SK-N-SH (cell line): ENCODE measurements at regions not wholly inside any gene's neighbourhood (a gene's known extent, or its start where the extent isn't known, plus 50 kb on each side); places are given as distances from the start of the nearest gene placed in this dataset.

Source experiments
- CTCF ChIA-PET: fragments of 300-600, 350-600 bp; formaldehyde crosslinking; extraction: SDS; loops from one replicate; lab custom pipeline; 2021; lab: Yijun Ruan, JAX
- POLR2A ChIA-PET: fragments of 350-600 bp; sonication (Branson Sonifier 250); formaldehyde crosslinking; extraction: SDS; loops from one replicate; lab custom pipeline; 2020; ENCODE audit warnings: antibody characterized with exemption, inconsistent platforms; lab: Yijun Ruan, JAX
- DNase-seq: peaks from one replicate; pipeline ENCODE4 v3.0.0; 2012
- H2AFZ ChIP-seq: fragments of 200-600 bp; sonication (generic); 2 replicates; pipeline ENCODE4 v1.8.1; 2016; ENCODE audit warnings: antibody characterized with exemption, mild to moderate bottlenecking, low read depth
- H3F3A ChIP-seq: fragments of 200-600 bp; sonication (generic); replicated peaks from 2 replicates; pipeline ENCODE3; 2016; ENCODE audit warnings: antibody characterized with exemption, mild to moderate bottlenecking; ENCODE audit not compliant: insufficient read depth
- H3K27ac ChIP-seq, 2 experiments: fragments of 200-500 bp in 1 of 2; fragments of 200-600 bp in 1 of 2; sonication (Bioruptor generic) in 1 of 2; sonication (generic), shearing (Covaris generic) in 1 of 2; 2 replicates each; pipeline versions ENCODE4 v1.5.1 to v1.6.1; 2014 to 2016; ENCODE audit warnings: low read depth in 2 of 2, inconsistent platforms in 1 of 2, low read length in 1 of 2, mild to moderate bottlenecking in 1 of 2, mixed read lengths in 1 of 2
- H3K27me3 ChIP-seq: fragments of 200-600 bp; sonication (generic), shearing (Covaris generic); 2 replicates; pipeline ENCODE4 v1.6.1; 2016; ENCODE audit warnings: mixed run types; ENCODE audit not compliant: insufficient read depth
- H3K36me3 ChIP-seq, 2 experiments: fragments of 200-500 bp in 1 of 2; fragments of 200-600 bp in 1 of 2; sonication (Bioruptor generic) in 1 of 2; sonication (generic) in 1 of 2; replicated peaks in 1 of 2; 2 replicates each; pipeline versions ENCODE3 to v1.5.1; 2014 to 2016; ENCODE audit warnings: low read length in 1 of 2, mild to moderate bottlenecking in 1 of 2; ENCODE audit not compliant: insufficient read depth in 2 of 2, control insufficient read depth in 1 of 2
- H3K4me1 ChIP-seq, 2 experiments: fragments of 200-500 bp in 1 of 2; fragments of 200-600 bp in 1 of 2; sonication (Bioruptor generic) in 1 of 2; sonication (generic), shearing (Covaris generic) in 1 of 2; 2 replicates each; pipeline versions ENCODE4 v1.5.1 to v1.6.1; 2014 to 2016; ENCODE audit warnings: low read depth in 1 of 2, low read length in 1 of 2, mixed run types in 1 of 2; ENCODE audit not compliant: insufficient read depth in 2 of 2, control insufficient read depth in 1 of 2
- H3K4me2 ChIP-seq: fragments of 200-600 bp; sonication (generic), shearing (Covaris generic); 2 replicates; pipeline ENCODE4 v1.6.1; 2017; ENCODE audit warnings: mixed run types
- H3K4me3 ChIP-seq, 2 experiments: fragments of 200-500 bp in 1 of 2; fragments of 200-600 bp in 1 of 2; sonication (Bioruptor generic) in 1 of 2; sonication (generic), shearing (Covaris generic) in 1 of 2; 2 replicates each; pipeline versions ENCODE4 v1.5.1 to v1.8.1; 2014 to 2016; ENCODE audit warnings: low read depth in 2 of 2, inconsistent platforms in 1 of 2, low read length in 1 of 2, mild to moderate bottlenecking in 1 of 2, mixed read lengths in 1 of 2, moderate library complexity in 1 of 2
- H3K79me2 ChIP-seq: fragments of 200-600 bp; sonication (generic); 2 replicates; pipeline ENCODE4 v1.8.1; 2017; ENCODE audit warnings: mild to moderate bottlenecking; ENCODE audit not compliant: insufficient read depth
- H3K9ac ChIP-seq: fragments of 200-600 bp; sonication (generic); 2 replicates; pipeline ENCODE4 v1.6.1; 2017; ENCODE audit warnings: mixed run types
- H3K9me2 ChIP-seq: fragments of 200-600 bp; sonication (generic); 2 replicates; pipeline ENCODE4 v1.6.1; 2017; ENCODE audit warnings: mixed run types
- H3K9me3 ChIP-seq: fragments of 200-600 bp; sonication (generic); 2 replicates; pipeline ENCODE4 v1.6.1; 2017; ENCODE audit warnings: mixed run types, mild to moderate bottlenecking, moderate library complexity
- H4K20me1 ChIP-seq: fragments of 200-600 bp; sonication (generic); 2 replicates; pipeline ENCODE4 v1.6.1; 2017; ENCODE audit warnings: mild to moderate bottlenecking, mixed run types; ENCODE audit not compliant: insufficient read depth
- CHD2 ChIP-seq: fragments of 150-350 bp; IDR thresholded peaks from 2 replicates; pipeline ENCODE4 v1.6.1; 2018; ENCODE audit warnings: low read length; ENCODE audit not compliant: partially characterized antibody
- CTCF ChIP-seq: fragments of 200-600 bp; sonication (generic); IDR thresholded peaks from 2 replicates; pipeline ENCODE4 v1.6.1; 2017; ENCODE audit warnings: antibody characterized with exemption, mild to moderate bottlenecking, moderate library complexity
- ELF1 ChIP-seq: IDR thresholded peaks from 2 replicates; pipeline ENCODE4 v1.4.0; 2012
- EZH2phosphoT487 ChIP-seq: fragments of 200-600 bp; sonication (generic); IDR thresholded peaks from 2 replicates; pipeline ENCODE4 v1.6.1; 2017; ENCODE audit warnings: low read depth, mixed run types, mild to moderate bottlenecking, antibody characterized with exemption, moderate library complexity, borderline replicate concordance
- FOXM1 ChIP-seq: IDR thresholded peaks from 2 replicates; pipeline ENCODE4 v1.4.0; 2012; ENCODE audit warnings: low read depth, mild to moderate bottlenecking
- GATA2 ChIP-seq: sonication (generic); formaldehyde crosslinking; IDR thresholded peaks from 2 replicates; pipeline ENCODE4 v1.5.0; 2020; ENCODE audit warnings: mild to moderate bottlenecking, missing genetic modification reagents
- IRF3 ChIP-seq: fragments of 150-350 bp; IDR thresholded peaks from 2 replicates; pipeline ENCODE4 v1.6.1; 2016; ENCODE audit warnings: mild to moderate bottlenecking, low read depth, low read length
- MXI1 ChIP-seq: IDR thresholded peaks from 2 replicates; pipeline ENCODE4 v1.6.1; 2012; ENCODE audit warnings: mild to moderate bottlenecking, low read depth, low read length, improper control_type of control experiment
- NFIC ChIP-seq: IDR thresholded peaks from 2 replicates; pipeline ENCODE4 v1.4.0; 2012; ENCODE audit warnings: borderline replicate concordance
- POLR2AphosphoS5 ChIP-seq: IDR thresholded peaks from 2 replicates; pipeline ENCODE4 v1.6.1; 2012; ENCODE audit warnings: low read depth, low read length
- RCOR1 ChIP-seq: fragments of 150-350 bp; IDR thresholded peaks from 2 replicates; pipeline ENCODE4 v1.6.1; 2017; ENCODE audit warnings: antibody characterized with exemption, low read length
- RFX5 ChIP-seq: IDR thresholded peaks from 2 replicates; pipeline ENCODE4 v1.6.1; 2012; ENCODE audit warnings: mild to moderate bottlenecking, improper control_type of control experiment, low read length
- RXRA ChIP-seq: IDR thresholded peaks from 2 replicates; pipeline ENCODE4 v1.4.0; 2012; ENCODE audit warnings: low read depth, mild to moderate bottlenecking, borderline replicate concordance
- SIN3A ChIP-seq: IDR thresholded peaks from 2 replicates; pipeline ENCODE4 v1.6.1; 2012; ENCODE audit warnings: low read depth, mild to moderate bottlenecking, low read length, moderate library complexity, borderline replicate concordance
- TEAD4 ChIP-seq: IDR thresholded peaks from 2 replicates; pipeline ENCODE4 v1.4.0; 2012; ENCODE audit warnings: mild to moderate bottlenecking, borderline replicate concordance; ENCODE audit not compliant: insufficient read depth
- USF1 ChIP-seq: IDR thresholded peaks from 2 replicates; pipeline ENCODE4 v1.4.0; 2012; ENCODE audit warnings: low read depth, borderline replicate concordance
- USF2 ChIP-seq: fragments of 150-350 bp; IDR thresholded peaks from 2 replicates; pipeline ENCODE4 v1.6.1; 2017; ENCODE audit warnings: antibody characterized with exemption, low read length, low read depth, borderline replicate concordance
- YY1 ChIP-seq: IDR thresholded peaks from 2 replicates; pipeline ENCODE4 v1.4.0; 2012; ENCODE audit warnings: low read depth, mild to moderate bottlenecking
- ZBTB33 ChIP-seq: IDR thresholded peaks from 2 replicates; pipeline ENCODE4 v1.4.0; 2012; ENCODE audit warnings: low read depth, borderline replicate concordance
- WGBS: methylation state at CpG from one replicate; pipeline ENCODE4 v1.1.6; 2017; ENCODE audit warnings: low lambda C conversion rate; 5-methylcytosine and 5-hydroxymethylcytosine counted together

GRCh38 chr11:100576718-100577021 is 110.4 kb upstream of the ARHGAP42 start (continued):
- no peak for TF ChIP-seq TEAD4
- no peak for TF ChIP-seq EZH2phosphoT487
- TF ChIP-seq USF1 = no peak

- no peak overlapping the region for H3K27ac ChIP-seq
- no peaks in the 10 kb centered on the region for H3K9me2 ChIP-seq
- H3K4me1 ChIP-seq = no peaks in the 10 kb centered on the region
- 24% methylated on average over 5 of the region's 5 CpGs for WGBS
- ChIA-PET POLR2A (no interaction called here), CTCF (interaction anchor here (0.7 to 2.1 kb wide), 4 partner anchors 11 to 351 kb away, joined by 3 to 6 read pairs (median 4); no protein-coding TSS in a partner anchor)
- H3K79me2 ChIP-seq = no peaks in the 10 kb centered on the region
- H3F3A ChIP-seq = no peaks in the 10 kb centered on the region
- no peaks in the 10 kb centered on the region for H3K9me3 ChIP-seq
- peaks cover 11% of the 10 kb centered on the region; the same call in 1 of the 2 replicates for H3K27me3 ChIP-seq
- H2AFZ ChIP-seq = no peak overlapping the region
- no peak for DNase-seq
- H4K20me1 ChIP-seq = no peaks in the 10 kb centered on the region
- no peak overlapping the region for H3K9ac ChIP-seq
- H3K4me2 ChIP-seq = no peak overlapping the region
- TF ChIP-seq CHD2 = no peak
- TF ChIP-seq USF1 = no peak
- TF ChIP-seq POLR2AphosphoS5 = no peak
- no peak for TF ChIP-seq IRF3
- no peak for TF ChIP-seq SIN3A
- no peak for TF ChIP-seq MXI1
- no peak for TF ChIP-seq EZH2phosphoT487
- no peak for TF ChIP-seq RCOR1
- TF ChIP-seq ZBTB33 = no peak
- TF ChIP-seq GATA2 = no peak
- no peak for TF ChIP-seq FOXM1
- TF ChIP-seq RXRA = no peak
- TF ChIP-seq USF2 = no peak
- TF ChIP-seq ELF1 = no peak
- no peak for TF ChIP-seq CTCF
- no peak for TF ChIP-seq RFX5
- TF ChIP-seq NFIC = no peak
- no peak for TF ChIP-seq YY1
- no peaks in the 10 kb centered on the region for H3K36me3 ChIP-seq
- H3K4me3 ChIP-seq = no peak overlapping the region
Observed at GRCh38 chr11:100578831-100579311, 108.2 kb upstream of the ARHGAP42 start.
